ENCODE measurements at regions not wholly inside any gene's neighbourhood (a gene's known extent, or its start where the extent isn't known, plus 50 kb on each side); places are given as distances from the start of the nearest gene placed in this dataset.

DNA sequence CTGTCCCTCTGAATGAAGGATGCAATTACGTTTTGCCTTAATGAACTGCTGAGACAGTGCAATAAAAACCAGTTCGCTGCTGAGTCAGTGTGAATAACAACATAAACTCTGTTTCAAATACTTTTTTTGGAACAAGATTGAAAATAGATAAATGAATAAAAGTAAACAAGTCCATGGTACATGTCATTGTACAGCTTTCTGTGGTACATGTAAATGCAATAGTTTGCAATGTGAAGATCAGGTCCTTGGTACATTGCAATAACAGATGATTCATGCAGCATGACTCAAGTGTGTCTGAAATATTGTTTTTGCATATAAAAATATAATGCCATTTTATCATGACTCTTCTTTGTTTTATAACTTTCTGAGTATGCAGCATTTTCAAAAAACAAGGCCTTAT lies 193.4 kb upstream of the PACRGL start:
- no peak overlapping the region for H3K4me3 Mint-ChIP-seq
- no peaks in the 10 kb centered on the region for H3K27me3 Mint-ChIP-seq
- ATAC-seq (no peak), DNase-seq (no peak)
- TF ChIP-seq, protein P1, sequence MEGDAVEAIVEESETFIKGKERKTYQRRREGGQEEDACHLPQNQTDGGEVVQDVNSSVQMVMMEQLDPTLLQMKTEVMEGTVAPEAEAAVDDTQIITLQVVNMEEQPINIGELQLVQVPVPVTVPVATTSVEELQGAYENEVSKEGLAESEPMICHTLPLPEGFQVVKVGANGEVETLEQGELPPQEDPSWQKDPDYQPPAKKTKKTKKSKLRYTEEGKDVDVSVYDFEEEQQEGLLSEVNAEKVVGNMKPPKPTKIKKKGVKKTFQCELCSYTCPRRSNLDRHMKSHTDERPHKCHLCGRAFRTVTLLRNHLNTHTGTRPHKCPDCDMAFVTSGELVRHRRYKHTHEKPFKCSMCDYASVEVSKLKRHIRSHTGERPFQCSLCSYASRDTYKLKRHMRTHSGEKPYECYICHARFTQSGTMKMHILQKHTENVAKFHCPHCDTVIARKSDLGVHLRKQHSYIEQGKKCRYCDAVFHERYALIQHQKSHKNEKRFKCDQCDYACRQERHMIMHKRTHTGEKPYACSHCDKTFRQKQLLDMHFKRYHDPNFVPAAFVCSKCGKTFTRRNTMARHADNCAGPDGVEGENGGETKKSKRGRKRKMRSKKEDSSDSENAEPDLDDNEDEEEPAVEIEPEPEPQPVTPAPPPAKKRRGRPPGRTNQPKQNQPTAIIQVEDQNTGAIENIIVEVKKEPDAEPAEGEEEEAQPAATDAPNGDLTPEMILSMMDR (IDR thresholded peaks at IDR 0.05) = no peak
- H3K36me3 Mint-ChIP-seq (ENCODE audit: low read depth) = no peaks in the 10 kb centered on the region
- no peaks in the 10 kb centered on the region for H3K4me1 Mint-ChIP-seq (ENCODE audit: low read depth)
- CTCF ChIA-PET = no interaction called here
- intact Hi-C loops (cut with micrococcal nuclease) = no loop called here
- no peaks in the 10 kb centered on the region for H3K9me3 Mint-ChIP-seq
- POLR2A ChIA-PET = no interaction called here
- H3K27ac Mint-ChIP-seq = no peak overlapping the region

DNA sequence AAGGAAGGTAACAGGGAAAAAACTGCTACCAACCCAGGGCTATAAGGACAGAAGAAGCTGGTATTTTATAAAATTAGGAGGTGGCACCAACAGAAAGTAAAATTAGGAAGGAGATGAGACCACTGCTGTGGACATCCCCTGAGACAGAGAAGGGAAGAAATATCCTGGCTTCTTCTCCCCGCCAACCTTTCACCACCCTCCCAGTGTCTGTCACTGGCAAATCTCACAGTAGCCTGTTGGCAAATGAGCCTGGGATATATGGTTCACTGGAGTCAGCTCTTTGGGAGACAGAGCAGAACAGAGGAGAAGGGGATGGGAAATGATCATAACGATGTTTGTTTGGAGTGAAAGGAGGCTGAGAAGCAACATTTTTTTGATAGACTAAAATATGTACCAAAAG lies 190.9 kb upstream of the PACRGL start:
- Mint-ChIP-seq H3K4me3 (no peak overlapping the region), H3K27me3 (no peaks in the 10 kb centered on the region), H3K27ac (no peak overlapping the region), H3K36me3 (ENCODE audit: low read depth) (no peaks in the 10 kb centered on the region), H3K9me3 (no peaks in the 10 kb centered on the region), H3K4me1 (ENCODE audit: low read depth) (no peaks in the 10 kb centered on the region)
- ATAC-seq = no peak
- DNase-seq = no peak
- POLR2A ChIA-PET = no interaction called here
- TF ChIP-seq, protein P1 (IDR thresholded peaks at IDR 0.05) = no peak
- CTCF ChIA-PET = no interaction called here
- intact Hi-C loops (cut with micrococcal nuclease) = no loop called here

DNA sequence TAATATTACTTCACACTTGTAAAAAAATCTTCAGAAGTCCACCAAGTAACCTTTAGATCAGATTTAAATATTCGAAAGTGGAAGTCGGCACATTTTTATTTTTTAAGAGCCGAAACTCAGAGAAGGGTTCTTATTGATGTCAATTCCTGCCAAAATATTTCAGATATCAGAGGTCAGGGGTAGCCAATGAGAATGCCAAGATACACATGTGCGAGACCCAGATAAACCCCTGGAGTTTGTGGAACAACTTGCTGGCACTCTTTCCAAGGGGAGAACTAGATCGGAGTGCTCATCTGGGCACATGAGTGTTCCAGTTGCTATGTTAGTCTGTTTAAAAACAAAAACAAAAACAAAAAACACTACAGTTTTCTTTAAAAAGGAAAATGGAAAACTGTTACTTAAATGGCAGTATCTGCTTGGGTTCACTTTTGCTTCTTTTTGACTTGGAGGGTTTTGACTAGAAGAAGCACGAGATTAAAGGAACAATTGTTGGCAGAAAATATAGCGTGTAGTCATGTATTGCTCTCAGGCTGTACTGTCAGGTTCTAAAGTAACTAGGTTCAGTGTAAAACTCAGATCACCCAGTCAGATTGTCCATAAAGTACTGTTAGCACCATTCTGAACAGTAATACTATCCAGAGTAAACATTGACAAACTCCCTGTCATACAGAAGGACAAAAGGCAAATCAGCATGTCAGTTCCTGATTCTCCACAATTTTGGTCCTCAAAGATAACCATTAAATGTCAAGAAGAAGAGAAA lies 188.0 kb upstream of the PACRGL start:
- ATAC-seq = no peak
- CTCF ChIA-PET = no interaction called here
- TF ChIP-seq, protein P1 (IDR thresholded peaks at IDR 0.05) = no peak
- intact Hi-C loops (cut with micrococcal nuclease) = no loop called here
- POLR2A ChIA-PET = interaction anchor here (0.6 to 1.2 kb wide), 3 partner anchors 12 to 48 kb away, joined by 3 to 4 read pairs (median 3); no protein-coding TSS in a partner anchor
- no peak for DNase-seq
- H3K4me1 Mint-ChIP-seq (ENCODE audit: low read depth) = no peaks in the 10 kb centered on the region
- H3K27ac Mint-ChIP-seq = no peak overlapping the region
- H3K4me3 Mint-ChIP-seq = no peak overlapping the region
- no peaks in the 10 kb centered on the region for H3K36me3 Mint-ChIP-seq (ENCODE audit: low read depth)
- no peaks in the 10 kb centered on the region for H3K27me3 Mint-ChIP-seq
- no peaks in the 10 kb centered on the region for H3K9me3 Mint-ChIP-seq

DNA sequence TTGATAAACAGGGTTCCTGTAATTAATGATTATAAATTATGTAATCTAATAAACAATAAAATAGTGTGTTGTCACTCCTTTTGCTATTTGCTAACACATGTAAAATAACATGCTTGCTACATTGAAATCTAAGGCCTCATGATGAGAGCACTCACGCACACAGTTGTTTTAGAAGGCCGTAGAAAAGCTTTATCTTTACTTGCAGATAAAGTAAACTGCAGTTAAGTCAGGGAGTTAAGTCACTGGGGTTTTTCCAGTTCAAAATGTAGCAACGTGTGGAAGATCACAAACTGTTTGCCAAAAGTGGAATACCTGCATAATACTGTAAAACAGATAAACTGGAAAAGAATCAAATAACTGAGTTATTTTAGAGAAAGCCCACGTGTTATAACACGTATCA lies 187.3 kb upstream of the PACRGL start:
- TF ChIP-seq, protein P1 (IDR thresholded peaks at IDR 0.05) = no peak
- no peak for DNase-seq
- intact Hi-C loops (cut with micrococcal nuclease) = no loop called here
- ATAC-seq = no peak
- H3K27me3 Mint-ChIP-seq = no peaks in the 10 kb centered on the region
- no peaks in the 10 kb centered on the region for H3K36me3 Mint-ChIP-seq (ENCODE audit: low read depth)
- no peaks in the 10 kb centered on the region for H3K4me1 Mint-ChIP-seq (ENCODE audit: low read depth)
- no peak overlapping the region for H3K4me3 Mint-ChIP-seq
- no peak overlapping the region for H3K27ac Mint-ChIP-seq
- POLR2A ChIA-PET = interaction anchor here (1.2 kb wide), 1 partner anchor 16 kb away, joined by 4 read pairs; no protein-coding TSS in a partner anchor
- H3K9me3 Mint-ChIP-seq = no peaks in the 10 kb centered on the region
- CTCF ChIA-PET = no interaction called here

DNA sequence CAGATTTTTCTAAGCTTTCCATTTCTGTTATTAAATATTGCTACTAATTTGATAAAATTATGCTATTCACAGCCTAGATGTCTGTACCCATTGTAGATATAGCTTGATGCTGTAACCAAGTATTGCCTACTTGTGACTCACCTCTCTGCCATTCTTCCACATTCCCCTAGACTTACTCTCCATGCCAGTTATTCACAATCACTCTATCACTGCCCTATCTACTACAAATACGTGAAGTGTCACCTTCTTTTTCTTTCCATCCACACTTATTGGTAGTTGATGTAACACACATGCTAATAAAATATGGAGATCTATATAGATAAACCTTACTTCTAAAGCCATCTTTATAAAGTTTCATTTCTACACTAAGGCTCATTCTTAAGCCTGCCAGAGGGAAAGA lies 179.4 kb upstream of the PACRGL start:
- H3K27ac Mint-ChIP-seq = no peak overlapping the region

More for the DNA sequence above, 179.4 kb upstream of the PACRGL start:
- POLR2A ChIA-PET = no interaction called here
- Mint-ChIP-seq H3K36me3 (ENCODE audit: low read depth) (no peaks in the 10 kb centered on the region), H3K4me3 (no peak overlapping the region), H3K27me3 (no peaks in the 10 kb centered on the region), H3K9me3 (no peaks in the 10 kb centered on the region), H3K4me1 (ENCODE audit: low read depth) (no peaks in the 10 kb centered on the region)
- DNase-seq = no peak
- TF ChIP-seq, protein P1 (IDR thresholded peaks at IDR 0.05) = no peak
- no peak for ATAC-seq
- CTCF ChIA-PET = no interaction called here
- intact Hi-C loops (cut with micrococcal nuclease) = no loop called here
